OCI-LY1 (cell line): ENCODE measurements at regions not wholly inside any gene's neighbourhood (a gene's known extent, or its start where the extent isn't known, plus 50 kb on each side); places are given as distances from the start of the nearest gene placed in this dataset.

Experiments used
- CTCF ChIP-seq: fragments of 200-600 bp; sonication (generic), shearing (Covaris generic); IDR thresholded peaks from 2 replicates; pipeline ENCODE4 v1.5.1; 2017; ENCODE audit warnings: mild to moderate bottlenecking, antibody characterized with exemption, low read length, moderate library complexity, mixed read lengths
- EZH2 ChIP-seq: fragments of 200-600 bp; sonication (generic), shearing (Covaris generic); IDR thresholded peaks from 2 replicates; pipeline ENCODE4 v1.8.0; 2017; ENCODE audit warnings: borderline replicate concordance, mixed run types, mild to moderate bottlenecking, antibody characterized with exemption, low read length, moderate library complexity, mixed read lengths

DNA sequence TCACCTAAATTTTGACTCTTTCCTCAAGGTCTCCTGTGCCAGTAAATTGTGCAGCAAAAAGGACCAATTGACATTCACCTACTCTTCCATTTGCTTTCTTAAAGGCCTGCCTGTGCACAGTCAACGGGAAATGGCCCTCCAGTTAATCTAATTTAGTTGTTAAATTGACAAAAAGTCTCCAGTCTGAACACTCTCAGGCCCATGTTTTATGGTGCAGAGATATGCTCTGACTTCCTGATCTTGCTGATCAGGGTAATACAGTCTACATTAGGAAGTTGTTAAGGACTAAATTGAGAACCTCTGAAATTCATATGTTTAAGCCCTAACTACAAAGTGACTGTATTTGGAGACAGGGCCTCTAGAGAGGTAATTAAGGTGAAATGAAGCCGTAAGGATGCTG, 133.6 kb upstream of the IL15 start:
- TF ChIP-seq CTCF, result no peak
- no peak for TF ChIP-seq EZH2
